Activated T-helper 2 cell treated with anti-CD3 and anti-CD28 coated beads, Interferon-gamma antibody, Interleukin-2, Interleukin-4, amounts not matched to agents 10 μg/mL and 5 μg/mL and 100 μg/mL, durations not matched to agents 14 hours and 24 hours and 36 hours (primary cell): ENCODE measurements at regions not wholly inside any gene's neighbourhood (a gene's known extent, or its start where the extent isn't known, plus 50 kb on each side); places are given as distances from the start of the nearest gene placed in this dataset.
A peak's percentile ranks its signal among the peaks of the same experiment; 100 is the strongest.
"Not testable (repeated sequence)": the region's sequence is repeated elsewhere in the genome, so short reads cannot be mapped to it uniquely, and the experiment has no call there.

Experiments used
- DNase-seq: peaks from one replicate; pipeline ENCODE4 v3.0.0; 2021; ENCODE audit warnings: low spot score
- H3K27ac Mint-ChIP-seq: one replicate; pipeline ENCODE4 v1.8.0; 2021; ENCODE audit warnings: mixed read lengths
- H3K27me3 Mint-ChIP-seq: one replicate; pipeline ENCODE4 v1.8.0; 2021; ENCODE audit warnings: low read depth, mixed read lengths
- H3K36me3 Mint-ChIP-seq: one replicate; pipeline ENCODE4 v1.8.0; 2021; ENCODE audit warnings: low read depth, mixed read lengths
- H3K4me1 Mint-ChIP-seq: one replicate; pipeline ENCODE4 v1.8.0; 2021; ENCODE audit warnings: low read depth, mixed read lengths
- H3K4me3 Mint-ChIP-seq: one replicate; pipeline ENCODE4 v1.8.0; 2021; ENCODE audit warnings: low read depth, mild to moderate bottlenecking, moderate library complexity, mixed read lengths
- H3K9me3 Mint-ChIP-seq: one replicate; pipeline ENCODE4 v1.8.0; 2021; ENCODE audit warnings: mixed read lengths
- intact Hi-C: fragments of 100-400 bp; cut with micrococcal nuclease; formaldehyde crosslinking; loops from one replicate; pipeline ENCODE4 v1.15.1; 2023

DNA sequence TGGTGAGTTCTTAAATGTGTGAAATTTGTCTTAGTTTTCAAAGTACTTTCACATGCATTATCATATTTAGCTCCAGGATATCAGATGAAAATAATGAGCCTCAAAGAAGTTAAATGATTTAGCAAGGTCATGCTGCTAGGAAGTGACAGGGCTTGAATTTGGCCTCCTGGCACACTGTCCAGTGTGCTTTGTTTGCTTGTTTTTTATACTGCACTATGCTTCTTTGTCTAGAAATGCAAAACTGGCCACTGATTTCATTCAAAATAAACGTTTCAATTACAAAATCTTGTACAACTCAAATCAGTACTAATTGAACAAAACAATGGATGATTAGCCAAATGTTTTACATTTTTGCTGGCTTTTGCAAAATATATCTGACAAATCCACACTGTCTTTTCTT is 583.3 kb upstream of the CBLB start:
- Mint-ChIP-seq H3K27me3 (no peaks in the 10 kb centered on the region), H3K36me3 (peaks cover 14% of the 10 kb centered on the region), H3K27ac (no peak overlapping the region), H3K4me3 (no peak overlapping the region), H3K4me1 (peaks cover 9% of the 10 kb centered on the region), H3K9me3 (peaks cover 17% of the 10 kb centered on the region)
- intact Hi-C loops: no loop called here
- DNase-seq: no peak

DNA sequence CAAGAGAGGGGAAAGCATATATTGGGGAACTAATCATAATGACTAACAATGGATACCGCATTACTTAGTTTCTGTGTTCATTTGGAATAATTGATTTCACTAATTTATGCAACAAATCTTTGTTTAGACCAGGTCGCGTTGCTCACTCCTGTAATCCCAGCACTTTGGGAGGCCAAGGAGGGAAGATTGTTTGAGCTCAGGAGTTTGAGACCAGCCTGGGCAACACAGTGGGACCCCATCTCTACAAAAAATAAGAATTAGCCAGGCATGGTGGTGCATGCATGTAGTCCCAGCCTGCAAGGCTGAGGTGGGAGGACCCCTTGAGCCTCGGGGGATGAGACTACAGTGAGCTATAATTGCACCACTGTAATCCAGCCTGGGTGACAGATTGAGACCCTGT is 585.7 kb upstream of the CBLB start:
- Mint-ChIP-seq H3K36me3 (peaks cover 6% of the 10 kb centered on the region), H3K4me3 (no peak overlapping the region), H3K9me3 (peaks cover under 1% of the 10 kb centered on the region), H3K27me3 (no peaks in the 10 kb centered on the region), H3K4me1 (peaks cover 15% of the 10 kb centered on the region), H3K27ac (no peak overlapping the region)
- intact Hi-C loops: no loop called here
- no peak for DNase-seq

GRCh38 chr3:106457281-106458180 is 588.7 kb upstream of the CBLB start:
- Mint-ChIP-seq H3K4me3 (no peak overlapping the region), H3K36me3 (peaks cover 8% of the 10 kb centered on the region), H3K4me1 (peaks cover 15% of the 10 kb centered on the region), H3K9me3 (peaks cover 11% of the 10 kb centered on the region), H3K27ac (peak overlapping the region; percentile 58), H3K27me3 (no peaks in the 10 kb centered on the region)
- peak; percentile 12 for DNase-seq
- intact Hi-C loops: no loop called here

DNA sequence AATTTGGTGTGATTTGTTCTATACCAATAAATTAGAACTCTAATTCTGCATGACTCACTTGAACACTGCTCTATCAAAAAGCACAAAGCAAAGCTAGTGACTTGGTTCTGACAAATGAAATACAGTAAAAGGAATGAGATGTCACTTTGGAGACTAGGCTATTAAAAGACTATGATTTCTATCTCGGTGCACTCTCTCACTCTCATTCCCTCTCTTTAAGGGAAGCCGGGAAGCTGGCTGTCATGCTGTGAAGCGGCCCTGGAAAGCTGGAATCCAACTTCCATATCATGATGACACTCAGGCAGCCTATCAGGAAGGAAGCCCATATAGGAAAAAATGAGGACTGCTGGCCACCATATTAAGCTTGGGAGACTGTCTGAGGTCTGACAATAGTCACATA is 590.1 kb upstream of the CBLB start:
- peaks cover 8% of the 10 kb centered on the region for H3K36me3 Mint-ChIP-seq
- H3K9me3 Mint-ChIP-seq: peaks cover 25% of the 10 kb centered on the region

GRCh38 chr3:106466881-106467280 is 598.1 kb upstream of the CBLB start:
- Mint-ChIP-seq H3K4me1 (peaks cover 2% of the 10 kb centered on the region), H3K36me3 (peaks cover 28% of the 10 kb centered on the region), H3K27me3 (no peaks in the 10 kb centered on the region), H3K4me3 (no peak overlapping the region), H3K9me3 (peaks cover 72% of the 10 kb centered on the region), H3K27ac (no peak overlapping the region)
- DNase-seq: no peak
- intact Hi-C loops: no loop called here

More for the DNA sequence above, 590.1 kb upstream of the CBLB start:
- intact Hi-C loops: no loop called here
- DNase-seq: no peak
- H3K27ac Mint-ChIP-seq: no peak overlapping the region
- H3K4me1 Mint-ChIP-seq: peaks cover 15% of the 10 kb centered on the region
- H3K4me3 Mint-ChIP-seq: no peak overlapping the region
- no peaks in the 10 kb centered on the region for H3K27me3 Mint-ChIP-seq

DNA sequence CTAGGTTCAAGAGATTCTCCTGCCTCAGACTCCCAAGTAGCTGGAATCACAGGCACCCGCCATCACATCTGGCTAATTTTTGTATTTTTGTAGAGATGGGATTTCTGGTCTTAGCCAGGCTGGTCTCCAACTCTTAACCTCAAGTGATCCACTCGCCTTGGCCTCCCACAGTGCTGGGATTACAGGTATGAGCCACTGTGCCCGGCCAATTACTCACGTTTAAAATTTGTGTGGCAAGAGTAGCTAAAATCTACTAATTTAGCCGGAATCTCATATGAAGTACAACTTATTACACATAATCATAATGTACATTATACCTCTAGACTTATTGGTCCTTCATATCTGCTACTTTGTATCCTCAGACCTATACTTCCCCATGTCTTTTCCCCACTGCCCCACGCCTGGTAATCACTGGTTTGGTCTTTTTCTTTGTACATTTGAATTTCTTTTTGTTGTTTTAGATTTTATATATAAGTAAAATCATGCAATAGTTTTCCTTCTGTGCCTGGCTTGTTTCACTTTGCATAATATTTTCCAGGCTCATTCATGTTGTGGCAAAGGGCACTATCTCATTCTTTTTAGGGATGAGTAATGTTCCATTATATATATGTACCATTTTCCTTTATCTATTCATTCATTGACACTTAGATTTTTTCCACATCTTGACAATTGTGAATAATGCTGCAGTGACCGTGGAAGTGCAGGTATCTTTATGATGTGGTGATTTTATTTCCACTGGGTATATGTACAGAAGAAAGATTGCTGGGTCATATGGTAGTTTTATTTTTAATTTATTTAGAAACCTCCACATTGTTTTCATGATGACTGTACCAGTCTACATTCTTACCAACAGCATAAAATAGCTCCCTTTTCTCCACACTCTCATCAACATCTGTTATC is 605.0 kb upstream of the CBLB start:
- Mint-ChIP-seq H3K27ac (peak overlapping the region; percentile 84), H3K4me1 (peaks cover 7% of the 10 kb centered on the region), H3K27me3 (no peaks in the 10 kb centered on the region), H3K4me3 (no peak overlapping the region), H3K9me3 (peaks cover 53% of the 10 kb centered on the region), H3K36me3 (peaks cover 35% of the 10 kb centered on the region)
- intact Hi-C loops: loop anchor here (1.0 to 5.0 kb wide), 13 partner anchors 46 to 1106 kb away; no protein-coding TSS in a partner anchor
- DNase-seq: no peak

DNA sequence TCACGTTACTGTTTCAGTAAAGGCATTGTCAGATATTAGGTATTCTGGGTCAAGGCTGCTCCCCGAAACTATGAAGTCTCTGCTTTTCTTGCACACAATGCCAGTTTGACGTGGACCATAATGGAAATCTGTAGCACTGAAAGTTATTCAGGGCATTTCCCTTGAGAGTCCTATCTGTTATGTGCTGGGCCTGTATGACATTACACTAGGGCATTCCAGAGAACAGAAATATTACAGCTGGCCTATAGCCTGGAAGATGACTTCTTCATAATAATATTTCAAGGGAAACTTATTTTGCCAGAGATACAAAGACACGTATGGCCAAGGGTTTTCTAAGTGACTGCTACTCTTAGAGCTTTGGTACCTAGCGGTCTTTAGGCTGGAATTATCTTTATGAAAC is 613.6 kb upstream of the CBLB start:
- H3K36me3 Mint-ChIP-seq: peaks cover 15% of the 10 kb centered on the region
- no peak overlapping the region for H3K4me3 Mint-ChIP-seq
- H3K4me1 Mint-ChIP-seq: no peaks in the 10 kb centered on the region
- H3K9me3 Mint-ChIP-seq: peaks cover 48% of the 10 kb centered on the region
- intact Hi-C loops: no loop called here
- no peak overlapping the region for H3K27ac Mint-ChIP-seq
- H3K27me3 Mint-ChIP-seq: no peaks in the 10 kb centered on the region
- DNase-seq: no peak

DNA sequence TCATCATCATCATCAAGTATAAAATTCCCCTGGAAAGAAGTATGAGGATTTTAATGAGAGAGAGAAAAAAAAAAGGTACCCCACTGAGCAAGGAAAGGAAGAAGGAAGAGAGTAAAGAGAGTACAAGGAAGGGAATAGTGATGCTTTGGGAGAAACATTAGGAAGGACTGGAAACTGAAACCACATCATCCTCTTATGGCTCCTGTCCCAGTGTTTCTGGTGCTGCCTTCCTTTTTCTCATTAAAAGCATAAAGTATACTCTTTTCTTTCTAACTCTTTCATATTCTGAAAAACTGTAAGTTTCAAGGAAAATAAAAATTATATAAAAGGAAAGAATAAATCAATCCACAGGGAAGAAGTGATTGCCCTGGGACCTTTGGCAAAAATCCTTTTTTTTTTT is 616.4 kb upstream of the CBLB start:
- no peak for DNase-seq
- Mint-ChIP-seq H3K27me3 (no peaks in the 10 kb centered on the region), H3K4me1 (no peaks in the 10 kb centered on the region), H3K36me3 (no peaks in the 10 kb centered on the region), H3K27ac (no peak overlapping the region), H3K9me3 (peaks cover 30% of the 10 kb centered on the region), H3K4me3 (no peak overlapping the region)
- intact Hi-C loops: no loop called here

GRCh38 chr3:106485802-106486201 is 617.0 kb upstream of the CBLB start:
- DNase-seq: no peak
- Mint-ChIP-seq H3K36me3 (no peaks in the 10 kb centered on the region), H3K9me3 (peaks cover 27% of the 10 kb centered on the region), H3K4me1 (no peaks in the 10 kb centered on the region), H3K27me3 (no peaks in the 10 kb centered on the region), H3K4me3 (no peak overlapping the region), H3K27ac (no peak overlapping the region)
- intact Hi-C loops: no loop called here

GRCh38 chr3:106486945-106487639 is 618.3 kb upstream of the CBLB start:
- H3K36me3 Mint-ChIP-seq, DNase-seq, H3K4me1 Mint-ChIP-seq, intact Hi-C loops, H3K27ac Mint-ChIP-seq, H3K27me3 Mint-ChIP-seq, H3K4me3 Mint-ChIP-seq: not testable (repeated sequence)
- H3K9me3 Mint-ChIP-seq: peaks cover 16% of the 10 kb centered on the region

DNA sequence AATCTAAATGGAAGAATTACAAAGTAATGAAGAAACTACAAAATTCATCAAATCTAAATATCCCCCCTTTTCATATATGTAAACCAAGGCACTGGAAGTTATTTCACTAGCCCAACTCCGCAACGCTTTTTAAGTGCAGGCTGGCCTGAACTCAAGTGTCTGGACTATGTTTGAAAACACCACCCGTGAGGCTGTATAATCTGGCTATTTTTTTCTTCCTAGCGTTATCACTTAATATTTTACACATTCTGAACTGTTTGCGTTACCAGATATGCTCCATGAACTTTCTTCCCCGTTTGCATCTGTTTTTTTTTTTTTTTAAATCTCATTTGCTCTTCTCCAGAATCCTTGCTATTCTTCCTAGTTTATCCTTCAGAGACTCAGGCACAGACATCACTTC is 619.5 kb upstream of the CBLB start:
- intact Hi-C loops: no loop called here
- Mint-ChIP-seq H3K4me1 (no peaks in the 10 kb centered on the region), H3K27me3 (no peaks in the 10 kb centered on the region), H3K4me3 (no peak overlapping the region), H3K36me3 (no peaks in the 10 kb centered on the region), H3K9me3 (peaks cover 13% of the 10 kb centered on the region), H3K27ac (no peak overlapping the region)
- no peak for DNase-seq

DNA sequence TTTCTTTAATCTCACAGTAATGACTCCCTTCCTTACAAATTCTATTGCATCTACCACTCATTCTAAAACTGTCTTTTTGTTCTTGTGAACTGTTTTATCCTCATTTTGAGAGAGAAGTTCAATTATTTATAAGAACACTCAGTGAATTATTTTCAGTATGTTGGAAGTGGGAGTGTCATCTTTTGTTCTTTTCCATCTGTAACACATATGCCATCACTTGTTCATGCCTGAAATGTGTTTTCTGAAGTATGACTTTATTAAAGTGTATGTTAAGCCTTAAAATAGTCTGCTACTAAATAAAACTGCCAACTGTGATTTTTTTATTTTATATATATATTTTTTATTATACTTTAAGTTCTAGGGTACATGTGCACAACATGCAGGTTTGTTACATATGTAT is 623.0 kb upstream of the CBLB start:
- Mint-ChIP-seq H3K36me3 (no peaks in the 10 kb centered on the region), H3K9me3 (peaks cover 9% of the 10 kb centered on the region), H3K27ac (no peak overlapping the region), H3K27me3 (no peaks in the 10 kb centered on the region), H3K4me1 (no peaks in the 10 kb centered on the region), H3K4me3 (no peak overlapping the region)
- no peak for DNase-seq
- intact Hi-C loops: no loop called here
